ENCODE measurements at regions not wholly inside any gene's neighbourhood (a gene's known extent, or its start where the extent isn't known, plus 50 kb on each side); places are given as distances from the start of the nearest gene placed in this dataset.

DNA sequence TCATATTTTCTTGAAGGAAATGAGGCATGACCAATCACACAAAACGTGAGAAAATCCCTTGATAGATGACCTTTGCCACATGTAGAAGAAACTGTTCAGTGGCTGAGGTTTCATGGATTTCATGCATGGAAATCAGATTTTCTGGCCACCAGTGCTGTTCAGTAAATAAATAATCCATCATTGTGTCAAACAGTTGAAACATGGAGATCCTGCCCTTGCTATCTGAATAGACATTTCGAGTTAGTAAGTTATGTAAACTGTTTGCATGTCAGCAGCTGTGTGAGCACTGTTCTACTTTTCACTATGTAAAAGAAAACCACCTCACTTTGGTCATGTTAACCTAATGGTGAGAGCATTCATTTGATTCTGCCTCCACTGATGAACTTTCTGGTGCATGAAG is 793.9 kb upstream of the EPHA7 start:
- no peak for TF ChIP-seq POLR2A (IDR thresholded peaks at IDR 0.05)
- TF ChIP-seq, protein P1, sequence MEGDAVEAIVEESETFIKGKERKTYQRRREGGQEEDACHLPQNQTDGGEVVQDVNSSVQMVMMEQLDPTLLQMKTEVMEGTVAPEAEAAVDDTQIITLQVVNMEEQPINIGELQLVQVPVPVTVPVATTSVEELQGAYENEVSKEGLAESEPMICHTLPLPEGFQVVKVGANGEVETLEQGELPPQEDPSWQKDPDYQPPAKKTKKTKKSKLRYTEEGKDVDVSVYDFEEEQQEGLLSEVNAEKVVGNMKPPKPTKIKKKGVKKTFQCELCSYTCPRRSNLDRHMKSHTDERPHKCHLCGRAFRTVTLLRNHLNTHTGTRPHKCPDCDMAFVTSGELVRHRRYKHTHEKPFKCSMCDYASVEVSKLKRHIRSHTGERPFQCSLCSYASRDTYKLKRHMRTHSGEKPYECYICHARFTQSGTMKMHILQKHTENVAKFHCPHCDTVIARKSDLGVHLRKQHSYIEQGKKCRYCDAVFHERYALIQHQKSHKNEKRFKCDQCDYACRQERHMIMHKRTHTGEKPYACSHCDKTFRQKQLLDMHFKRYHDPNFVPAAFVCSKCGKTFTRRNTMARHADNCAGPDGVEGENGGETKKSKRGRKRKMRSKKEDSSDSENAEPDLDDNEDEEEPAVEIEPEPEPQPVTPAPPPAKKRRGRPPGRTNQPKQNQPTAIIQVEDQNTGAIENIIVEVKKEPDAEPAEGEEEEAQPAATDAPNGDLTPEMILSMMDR (IDR thresholded peaks at IDR 0.05) = no peak

Measured in heart left ventricle (tissue), 13 donors.